Hematopoietic multipotent progenitor cell treated with erythropoietin and hydrocortisone succinate and interleukin-3 and kit ligand, for 6 days (in vitro differentiated cells): ENCODE measurements at regions not wholly inside any gene's neighbourhood (a gene's known extent, or its start where the extent isn't known, plus 50 kb on each side); places are given as distances from the start of the nearest gene placed in this dataset.

Experiments
- DNase-seq: peaks from one replicate; pipeline ENCODE4 v3.0.0-alpha.2; 2015

- DNase-seq, result no peak
Observed at GRCh38 chr5:16013334-16014065, 166.1 kb downstream of the MARCHF11 start.

- no peak for DNase-seq
Observed at GRCh38 chr5:16009256-16009655, 170.3 kb downstream of the MARCHF11 start.

- DNase-seq, result no peak
Observed at GRCh38 chr5:16007750-16008415, 171.7 kb downstream of the MARCHF11 start.

- DNase-seq, result no peak
Observed at GRCh38 chr5:16005225-16005624, 174.4 kb downstream of the MARCHF11 start.

GRCh38 chr5:16000056-16000455 is 179.5 kb downstream of the MARCHF11 start:
- no peak for DNase-seq

GRCh38 chr5:15995341-15996052 is 184.1 kb downstream of the MARCHF11 start:
- DNase-seq, result peak; percentile 2

GRCh38 chr5:15993919-15994318 is 185.7 kb downstream of the MARCHF11 start:
- no peak for DNase-seq

GRCh38 chr5:15993334-15993733 is 186.3 kb downstream of the MARCHF11 start:
- no peak for DNase-seq

- DNase-seq, result no peak
Observed at GRCh38 chr5:15992918-15993317, 186.7 kb downstream of the MARCHF11 start.

- no peak for DNase-seq
Observed at GRCh38 chr5:15991586-15991985, 188.0 kb downstream of the MARCHF11 start.
